Caco-2 (cell line): ENCODE measurements at regions not wholly inside any gene's neighbourhood (a gene's known extent, or its start where the extent isn't known, plus 50 kb on each side); places are given as distances from the start of the nearest gene placed in this dataset.

Experiments used
- BruUV-seq: library from RNA; stranded (reverse); fragments of 400-500 nt; replicated peaks from 2 replicates; lab custom pipeline; 2021; lab: Mats Ljungman, UMichigan
- CTCF ChIA-PET: fragments of 300-600 bp; sonication (Branson Sonifier 250); formaldehyde crosslinking; loops from one replicate; lab custom pipeline; 2022; ENCODE audit warnings: antibody characterized with exemption; lab: Charles Lee
- POLR2A ChIA-PET: fragments of 300-600 bp; sonication (Branson Sonifier 250); formaldehyde crosslinking; loops from one replicate; lab custom pipeline; 2022; ENCODE audit warnings: antibody characterized with exemption; lab: Charles Lee
- DNase-seq, 2 experiments: peaks; one replicate each; pipeline versions ENCODE4 v3.0.0 to v3.0.0-alpha.2; 2020 to 2022
- H3K27me3 ChIP-seq: replicated peaks from 2 replicates; pipeline ENCODE4 v1.6.0; 2011; ENCODE audit warnings: low read length; ENCODE audit not compliant: control insufficient read depth, insufficient read depth
- H3K36me3 ChIP-seq: 2 replicates; pipeline ENCODE4 v1.5.1; 2011; ENCODE audit warnings: low read length; ENCODE audit not compliant: control insufficient read depth, insufficient read depth
- H3K4me1 ChIP-seq: fragments of 250-450 bp; sonication (Bioruptor Pico); 2 replicates; pipeline ENCODE4 v1.5.1; 2020; ENCODE audit warnings: mild to moderate bottlenecking
- H3K4me3 ChIP-seq: 2 replicates; pipeline ENCODE4 v1.5.1; 2011; ENCODE audit warnings: low read depth, mild to moderate bottlenecking, control low read depth, low read length
- H3K9me3 ChIP-seq: fragments of 250-450 bp; sonication (Bioruptor Pico); 2 replicates; pipeline ENCODE4 v1.5.1; 2020; ENCODE audit warnings: mild to moderate bottlenecking, moderate library complexity
- H3K27ac Mint-ChIP-seq: one replicate; pipeline ENCODE4 v1.8.0; 2022; ENCODE audit warnings: mixed read lengths; ENCODE audit not compliant: unreplicated experiment
- H3K27me3 Mint-ChIP-seq: one replicate; pipeline ENCODE4 v1.8.0; 2022; ENCODE audit warnings: mixed read lengths; ENCODE audit not compliant: insufficient read depth, unreplicated experiment
- H3K36me3 Mint-ChIP-seq: one replicate; pipeline ENCODE4 v1.8.0; 2022; ENCODE audit warnings: mild to moderate bottlenecking, mixed read lengths; ENCODE audit not compliant: insufficient read depth, unreplicated experiment
- H3K4me1 Mint-ChIP-seq: one replicate; pipeline ENCODE4 v1.8.0; 2022; ENCODE audit warnings: low read depth, mixed read lengths; ENCODE audit not compliant: unreplicated experiment
- H3K4me3 Mint-ChIP-seq: one replicate; pipeline ENCODE4 v1.8.0; 2022; ENCODE audit warnings: mild to moderate bottlenecking, moderate library complexity, mixed read lengths; ENCODE audit not compliant: unreplicated experiment
- H3K9me3 Mint-ChIP-seq: one replicate; pipeline ENCODE4 v1.8.0; 2022; ENCODE audit warnings: mixed read lengths; ENCODE audit not compliant: unreplicated experiment
- intact Hi-C: fragments of 100-400 bp; cut with micrococcal nuclease; formaldehyde crosslinking; loops from one replicate; pipeline ENCODE4 v1.10.0; 2022; ENCODE audit not compliant: unreplicated experiment
- TF ChIP-seq, protein P1 (sequence below), 2 experiments: fragments of 200-600 bp in 1 of 2; IDR thresholded peaks; 1 replicate in 1 of 2; 2 replicates in 1 of 2; pipeline versions ENCODE4 v1.5.1 to v1.8.0; 2011 to 2022; ENCODE audit warnings: antibody characterized with exemption in 1 of 2, control low read depth in 1 of 2, inconsistent platforms in 1 of 2, low read depth in 1 of 2, low read length in 1 of 2, mild to moderate bottlenecking in 1 of 2, moderate library complexity in 1 of 2; ENCODE audit not compliant: insufficient read depth in 1 of 2, severe bottlenecking in 1 of 2, unreplicated experiment in 1 of 2

- peaks cover 7% of the 10 kb centered on the region for H3K4me1 Mint-ChIP-seq
- no peaks in the 10 kb centered on the region for H3K27me3 Mint-ChIP-seq
- H3K4me1 ChIP-seq, result peaks cover 21% of the 10 kb centered on the region
- BruUV-seq, result no TSS peak
- H3K27ac Mint-ChIP-seq, result no peak overlapping the region
- no peak overlapping the region for H3K4me3 ChIP-seq
- TF ChIP-seq, protein P1, sequence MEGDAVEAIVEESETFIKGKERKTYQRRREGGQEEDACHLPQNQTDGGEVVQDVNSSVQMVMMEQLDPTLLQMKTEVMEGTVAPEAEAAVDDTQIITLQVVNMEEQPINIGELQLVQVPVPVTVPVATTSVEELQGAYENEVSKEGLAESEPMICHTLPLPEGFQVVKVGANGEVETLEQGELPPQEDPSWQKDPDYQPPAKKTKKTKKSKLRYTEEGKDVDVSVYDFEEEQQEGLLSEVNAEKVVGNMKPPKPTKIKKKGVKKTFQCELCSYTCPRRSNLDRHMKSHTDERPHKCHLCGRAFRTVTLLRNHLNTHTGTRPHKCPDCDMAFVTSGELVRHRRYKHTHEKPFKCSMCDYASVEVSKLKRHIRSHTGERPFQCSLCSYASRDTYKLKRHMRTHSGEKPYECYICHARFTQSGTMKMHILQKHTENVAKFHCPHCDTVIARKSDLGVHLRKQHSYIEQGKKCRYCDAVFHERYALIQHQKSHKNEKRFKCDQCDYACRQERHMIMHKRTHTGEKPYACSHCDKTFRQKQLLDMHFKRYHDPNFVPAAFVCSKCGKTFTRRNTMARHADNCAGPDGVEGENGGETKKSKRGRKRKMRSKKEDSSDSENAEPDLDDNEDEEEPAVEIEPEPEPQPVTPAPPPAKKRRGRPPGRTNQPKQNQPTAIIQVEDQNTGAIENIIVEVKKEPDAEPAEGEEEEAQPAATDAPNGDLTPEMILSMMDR (IDR thresholded peaks at IDR 0.05; ENCODE audit: insufficient read depth in 1 of 2, low read depth in 1 of 2, low read length in 1 of 2, severe bottlenecking in 1 of 2, unreplicated experiment in 1 of 2), result no peak
- ChIA-PET POLR2A (no interaction called here), CTCF (no interaction called here)
- no peaks in the 10 kb centered on the region for H3K9me3 ChIP-seq
- H3K27me3 ChIP-seq, result no peaks in the 10 kb centered on the region
- H3K36me3 Mint-ChIP-seq, result no peaks in the 10 kb centered on the region
- intact Hi-C loops, result no loop called here
- H3K4me3 Mint-ChIP-seq, result no peak overlapping the region
- H3K9me3 Mint-ChIP-seq, result no peaks in the 10 kb centered on the region
- H3K36me3 ChIP-seq, result no peaks in the 10 kb centered on the region; the same call in none of the 2 replicates
- DNase-seq, result no peak
Observed at GRCh38 chr5:115355767-115356381, 59.4 kb upstream of the CCDC112 start.

DNA sequence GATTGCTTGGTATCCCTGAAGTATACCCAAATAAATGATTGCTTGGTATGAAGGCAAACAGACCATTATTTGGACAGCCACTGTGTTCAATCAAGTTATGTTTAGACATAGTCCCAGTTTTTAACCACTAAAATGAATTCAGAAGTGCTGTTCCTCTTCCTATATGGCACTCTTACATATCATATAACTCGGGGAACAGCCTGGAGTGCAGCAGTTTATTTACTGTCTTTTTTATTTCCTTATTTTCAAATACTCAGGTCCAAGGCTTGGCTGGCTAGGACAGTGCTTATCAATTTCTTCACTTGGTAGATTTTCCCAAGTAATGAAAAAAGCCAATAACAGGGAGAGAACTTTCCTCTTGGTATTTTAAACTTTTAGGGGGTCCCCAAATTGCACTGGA lies 58.6 kb upstream of the CCDC112 start:
- no peak for DNase-seq
- Mint-ChIP-seq H3K4me1 (peaks cover 7% of the 10 kb centered on the region), H3K4me3 (no peak overlapping the region), H3K36me3 (no peaks in the 10 kb centered on the region), H3K27me3 (no peaks in the 10 kb centered on the region), H3K9me3 (no peaks in the 10 kb centered on the region), H3K27ac (no peak overlapping the region)
- intact Hi-C loops, result no loop called here
- TF ChIP-seq, protein P1 (IDR thresholded peaks at IDR 0.05; ENCODE audit: insufficient read depth in 1 of 2, low read depth in 1 of 2, low read length in 1 of 2, severe bottlenecking in 1 of 2, unreplicated experiment in 1 of 2), result no peak
- no peaks in the 10 kb centered on the region; the same call in none of the 2 replicates for H3K36me3 ChIP-seq
- H3K27me3 ChIP-seq, result no peaks in the 10 kb centered on the region
- ChIA-PET CTCF (no interaction called here), POLR2A (no interaction called here)
- no TSS peak for BruUV-seq
- no peaks in the 10 kb centered on the region for H3K9me3 ChIP-seq
- no peak overlapping the region for H3K4me3 ChIP-seq
- peaks cover 21% of the 10 kb centered on the region for H3K4me1 ChIP-seq

- Mint-ChIP-seq H3K27me3 (no peaks in the 10 kb centered on the region), H3K36me3 (no peaks in the 10 kb centered on the region), H3K4me3 (no peak overlapping the region), H3K4me1 (peaks cover 2% of the 10 kb centered on the region), H3K9me3 (no peaks in the 10 kb centered on the region), H3K27ac (no peak overlapping the region)
- no peak for DNase-seq
- no peaks in the 10 kb centered on the region for H3K27me3 ChIP-seq
- BruUV-seq, result no TSS peak
- no peaks in the 10 kb centered on the region; the same call in none of the 2 replicates for H3K36me3 ChIP-seq
- H3K4me1 ChIP-seq, result peaks cover 20% of the 10 kb centered on the region
- ChIA-PET POLR2A (no interaction called here), CTCF (no interaction called here)
- intact Hi-C loops, result no loop called here
- H3K4me3 ChIP-seq, result no peak overlapping the region
- TF ChIP-seq, protein P1 (IDR thresholded peaks at IDR 0.05; ENCODE audit: insufficient read depth in 1 of 2, low read depth in 1 of 2, low read length in 1 of 2, severe bottlenecking in 1 of 2, unreplicated experiment in 1 of 2), result no peak
- no peaks in the 10 kb centered on the region for H3K9me3 ChIP-seq
Observed at GRCh38 chr5:115354246-115354645, 57.8 kb upstream of the CCDC112 start.
